BE2C (cell line): ENCODE measurements at regions not wholly inside any gene's neighbourhood (a gene's known extent, or its start where the extent isn't known, plus 50 kb on each side); places are given as distances from the start of the nearest gene placed in this dataset.

Experiments
- DNase-seq: peaks from one replicate; pipeline ENCODE4 v3.0.0-alpha.2; 2020
- H3K27me3 ChIP-seq: fragments of 250-450 bp; sonication (Bioruptor Pico); 2 replicates; pipeline ENCODE4 v1.5.1; 2020; ENCODE audit warnings: mild to moderate bottlenecking
- H3K36me3 ChIP-seq: fragments of 250-450 bp; sonication (Bioruptor Pico); 2 replicates; pipeline ENCODE4 v1.5.1; 2020; ENCODE audit warnings: mild to moderate bottlenecking
- H3K4me1 ChIP-seq: fragments of 250-450 bp; sonication (Bioruptor Pico); 2 replicates; pipeline ENCODE4 v1.5.1; 2020
- H3K4me3 ChIP-seq: 2 replicates; pipeline ENCODE4 v1.5.1; 2011; ENCODE audit warnings: low read depth, low read length
- H3K9me3 ChIP-seq: fragments of 250-450 bp; sonication (Bioruptor Pico); 2 replicates; pipeline ENCODE4 v1.5.1; 2020
- TF ChIP-seq, protein P1 (sequence below): IDR thresholded peaks from 2 replicates; pipeline ENCODE4 v1.5.1; 2012; ENCODE audit warnings: mild to moderate bottlenecking, low read depth, low read length

DNA sequence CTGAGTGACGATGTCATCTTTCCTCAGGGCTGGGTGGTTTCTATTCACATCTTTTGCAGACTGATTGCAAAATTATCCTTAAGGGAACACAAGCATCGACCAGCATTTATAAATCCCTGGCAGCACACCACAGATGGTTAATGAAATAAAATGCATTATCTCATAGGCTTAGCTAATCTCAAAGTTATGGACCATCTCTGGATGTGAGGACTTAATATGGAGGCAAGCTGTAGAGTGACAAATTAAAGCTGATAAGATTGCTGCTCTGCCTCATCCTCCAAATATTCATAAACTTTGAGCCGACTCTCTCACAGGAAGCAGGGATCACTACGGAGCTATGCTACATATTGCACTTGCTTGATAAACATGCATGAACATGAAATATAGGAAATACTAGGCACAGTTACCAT is 663.2 kb upstream of the RGMB start:
- H3K27me3 ChIP-seq = no peaks in the 10 kb centered on the region
- H3K4me1 ChIP-seq = no peaks in the 10 kb centered on the region
- no peak for DNase-seq
- no peak overlapping the region for H3K4me3 ChIP-seq
- H3K36me3 ChIP-seq = no peaks in the 10 kb centered on the region
- TF ChIP-seq, protein P1, sequence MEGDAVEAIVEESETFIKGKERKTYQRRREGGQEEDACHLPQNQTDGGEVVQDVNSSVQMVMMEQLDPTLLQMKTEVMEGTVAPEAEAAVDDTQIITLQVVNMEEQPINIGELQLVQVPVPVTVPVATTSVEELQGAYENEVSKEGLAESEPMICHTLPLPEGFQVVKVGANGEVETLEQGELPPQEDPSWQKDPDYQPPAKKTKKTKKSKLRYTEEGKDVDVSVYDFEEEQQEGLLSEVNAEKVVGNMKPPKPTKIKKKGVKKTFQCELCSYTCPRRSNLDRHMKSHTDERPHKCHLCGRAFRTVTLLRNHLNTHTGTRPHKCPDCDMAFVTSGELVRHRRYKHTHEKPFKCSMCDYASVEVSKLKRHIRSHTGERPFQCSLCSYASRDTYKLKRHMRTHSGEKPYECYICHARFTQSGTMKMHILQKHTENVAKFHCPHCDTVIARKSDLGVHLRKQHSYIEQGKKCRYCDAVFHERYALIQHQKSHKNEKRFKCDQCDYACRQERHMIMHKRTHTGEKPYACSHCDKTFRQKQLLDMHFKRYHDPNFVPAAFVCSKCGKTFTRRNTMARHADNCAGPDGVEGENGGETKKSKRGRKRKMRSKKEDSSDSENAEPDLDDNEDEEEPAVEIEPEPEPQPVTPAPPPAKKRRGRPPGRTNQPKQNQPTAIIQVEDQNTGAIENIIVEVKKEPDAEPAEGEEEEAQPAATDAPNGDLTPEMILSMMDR = no peak
- no peaks in the 10 kb centered on the region for H3K9me3 ChIP-seq

GRCh38 chr5:98110791-98111190 is 662.7 kb upstream of the RGMB start:
- H3K36me3 ChIP-seq = no peaks in the 10 kb centered on the region
- TF ChIP-seq, protein P1 = no peak
- no peak overlapping the region for H3K4me3 ChIP-seq
- no peaks in the 10 kb centered on the region for H3K9me3 ChIP-seq
- H3K4me1 ChIP-seq = no peaks in the 10 kb centered on the region
- H3K27me3 ChIP-seq = no peaks in the 10 kb centered on the region
- DNase-seq = no peak

DNA sequence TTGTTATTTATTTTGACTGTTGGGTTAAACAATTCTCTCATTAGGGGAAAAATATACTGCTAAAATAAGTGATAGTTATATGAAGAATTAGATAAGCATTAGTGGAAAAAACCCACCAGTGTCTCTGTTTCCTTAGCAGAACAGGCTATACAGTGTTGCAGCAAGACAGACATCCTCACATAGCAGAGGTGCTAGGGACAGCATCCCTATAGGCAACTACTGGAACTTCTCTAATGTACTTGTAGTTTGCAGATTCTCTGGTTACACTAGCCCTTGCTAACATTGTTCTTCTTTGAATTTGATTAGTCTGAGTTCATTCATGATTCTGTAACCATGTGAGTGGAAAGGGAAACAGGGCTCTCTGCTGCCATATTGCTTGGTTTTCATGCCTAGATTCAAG is 661.8 kb upstream of the RGMB start:
- Histone ChIP-seq H3K36me3 (no peaks in the 10 kb centered on the region), H3K4me1 (no peaks in the 10 kb centered on the region), H3K9me3 (no peaks in the 10 kb centered on the region), H3K4me3 (no peak overlapping the region), H3K27me3 (no peaks in the 10 kb centered on the region)
- no peak for DNase-seq
- TF ChIP-seq, protein P1 = no peak

DNA sequence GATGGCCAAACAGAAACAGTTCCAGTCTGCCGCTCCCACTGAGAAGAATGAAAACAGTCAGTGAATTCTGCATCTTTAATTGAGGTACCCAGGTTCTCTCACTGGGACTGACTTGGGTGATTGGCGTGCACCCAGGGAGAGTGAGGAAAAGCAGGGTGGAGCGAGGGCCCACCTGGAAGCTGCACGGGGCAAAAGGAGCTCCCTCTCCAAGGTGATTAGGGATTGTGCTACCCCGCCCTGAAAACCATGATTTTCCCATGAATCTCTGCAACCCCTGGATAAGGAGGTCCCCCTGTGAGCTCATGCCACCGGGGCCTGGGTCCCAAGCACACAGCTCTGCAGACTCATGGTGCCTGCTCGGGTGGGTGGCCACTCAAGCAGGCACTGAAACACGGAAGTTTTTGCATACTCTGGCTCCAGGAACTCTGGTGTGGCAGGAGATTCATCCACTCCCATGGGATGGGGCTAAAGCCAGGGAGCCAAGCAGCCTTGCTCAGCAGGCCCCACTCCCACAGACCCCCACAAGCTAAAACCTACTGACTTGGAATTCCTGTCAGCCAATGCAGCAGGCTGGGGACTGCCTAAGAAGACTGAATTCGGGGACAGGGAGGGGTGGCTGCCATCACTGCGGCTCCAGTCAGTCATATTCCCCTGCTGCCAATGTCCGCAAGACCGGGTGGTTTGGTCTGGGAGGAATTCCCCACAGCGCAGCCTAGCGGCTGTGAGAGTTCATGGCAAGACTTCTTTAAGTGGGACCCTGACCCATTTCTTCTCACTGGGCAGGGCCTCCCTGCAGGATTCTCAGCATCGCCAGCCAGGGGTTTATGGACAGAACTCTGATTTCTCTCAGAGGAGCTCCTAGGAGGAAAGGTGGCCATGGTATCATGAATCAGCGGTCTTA is 652.2 kb upstream of the RGMB start:
- H3K4me3 ChIP-seq = no peak overlapping the region
- H3K36me3 ChIP-seq = no peaks in the 10 kb centered on the region
- no peak for DNase-seq
- no peaks in the 10 kb centered on the region for H3K27me3 ChIP-seq
- no peaks in the 10 kb centered on the region for H3K9me3 ChIP-seq
- no peaks in the 10 kb centered on the region for H3K4me1 ChIP-seq
- TF ChIP-seq, protein P1 = peak; percentile 10; the same call in 1 of the 2 replicates

DNA sequence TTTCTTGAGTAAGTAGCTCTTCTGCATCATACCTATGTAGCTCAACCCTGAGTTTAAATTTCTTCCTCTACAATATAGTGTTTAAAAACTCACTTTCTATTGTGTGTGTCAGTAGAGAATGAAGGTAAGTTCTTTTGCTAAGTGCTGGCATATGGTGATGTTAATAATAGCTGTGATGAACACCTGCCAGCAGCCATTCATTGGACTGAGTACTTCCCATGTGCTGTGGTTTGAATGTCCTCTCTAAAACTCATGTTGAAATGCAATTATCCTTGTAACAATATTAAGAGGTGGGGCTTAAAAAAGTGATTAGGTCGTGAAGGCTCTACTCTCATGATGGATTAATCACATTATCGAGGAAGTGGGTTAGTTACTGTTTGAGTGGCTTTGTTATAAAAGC is 645.2 kb upstream of the RGMB start:
- H3K9me3 ChIP-seq = no peaks in the 10 kb centered on the region
- H3K4me1 ChIP-seq = no peaks in the 10 kb centered on the region

DNA sequence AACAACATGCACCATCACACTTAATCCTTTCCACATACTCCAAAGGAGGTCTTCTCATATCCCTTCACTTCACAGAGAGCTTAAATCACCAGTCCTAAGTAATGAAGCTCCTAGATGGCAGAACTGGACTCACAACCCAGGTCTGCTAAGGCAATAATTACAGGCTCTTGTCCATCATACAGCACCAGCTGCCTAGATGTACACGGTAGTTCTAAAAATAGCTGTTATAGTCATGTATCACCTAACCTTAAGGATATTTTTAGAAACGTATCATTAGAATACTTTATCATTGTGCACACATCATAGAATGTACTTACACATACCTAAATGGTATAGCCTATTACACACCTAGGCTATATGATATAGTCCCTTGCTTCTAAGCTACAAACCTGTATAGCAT is 644.6 kb upstream of the RGMB start:
- TF ChIP-seq, protein P1 = no peak
- H3K9me3 ChIP-seq = no peaks in the 10 kb centered on the region
- DNase-seq = no peak
- H3K4me1 ChIP-seq = no peaks in the 10 kb centered on the region
- H3K27me3 ChIP-seq = no peaks in the 10 kb centered on the region
- no peak overlapping the region for H3K4me3 ChIP-seq
- no peaks in the 10 kb centered on the region for H3K36me3 ChIP-seq

More for the DNA sequence above, 645.2 kb upstream of the RGMB start:
- H3K27me3 ChIP-seq = no peaks in the 10 kb centered on the region
- TF ChIP-seq, protein P1 = no peak
- DNase-seq = no peak
- no peak overlapping the region for H3K4me3 ChIP-seq
- no peaks in the 10 kb centered on the region for H3K36me3 ChIP-seq
